ENCODE measurements at regions not wholly inside any gene's neighbourhood (a gene's known extent, or its start where the extent isn't known, plus 50 kb on each side); places are given as distances from the start of the nearest gene placed in this dataset.

GRCh38 chr3:127477396-127477795 is 113.1 kb downstream of the TPRA1 start:
- no peak overlapping the region for H4K8ac ChIP-seq (ENCODE audit: low read depth in 2 of 2, low read length in 2 of 2)
- no peaks in the 10 kb centered on the region for H3K9me3 ChIP-seq (ENCODE audit: control insufficient read depth, insufficient read depth, low read length)
- BruUV-seq (replicated peaks), result no TSS peak
- in situ Hi-C loops (cut with MboI; ENCODE audit: low sequenced_read_pairs), result no loop called here
- H4K20me1 ChIP-seq (ENCODE audit: insufficient read depth, low read length), result no peaks in the 10 kb centered on the region
- H3K23ac ChIP-seq (ENCODE audit: low read depth, low read length), result no peak overlapping the region
- intact Hi-C loops (cut with micrococcal nuclease), result no loop called here
- no peak overlapping the region for H3K56ac ChIP-seq (ENCODE audit: extremely low read depth, insufficient read depth, low read length)
- no peak overlapping the region for H4K5ac ChIP-seq (ENCODE audit: low read depth, low read length)
- ChIA-PET CTCF (no interaction called here), POLR2A (ENCODE audit: unreplicated experiment) (no interaction called here)
- no peak overlapping the region for H3K4ac ChIP-seq (ENCODE audit: low read depth, low read length)
- H3K27me3 ChIP-seq (ENCODE audit: control insufficient read depth, insufficient read depth, low read length), result peaks cover 42% of the 10 kb centered on the region
- H3K14ac ChIP-seq (replicated peaks; ENCODE audit: low read depth, low read length), result no peak overlapping the region
- dilution Hi-C loops (cut with HindIII; ENCODE audit: low sequenced_read_pairs, unreplicated experiment), result no loop called here
- H3K18ac ChIP-seq (ENCODE audit: low read depth, low read length), result no peak overlapping the region
- no peak overlapping the region for H4K91ac ChIP-seq (ENCODE audit: insufficient read depth, low read depth, low read length)
- no peak overlapping the region for H2BK120ac ChIP-seq (ENCODE audit: low read depth, low read length)
- H3K4me2 ChIP-seq (ENCODE audit: low read depth, low read length), result no peak overlapping the region
- ATAC-seq (ENCODE audit: low read depth) (no peak), DNase-seq (no peak)
- no peak overlapping the region for H2BK20ac ChIP-seq (ENCODE audit: low read depth, low read length)
- H3K79me1 ChIP-seq (ENCODE audit: low read depth in 1 of 2, low read length in 2 of 2), result no peaks in the 10 kb centered on the region
- no peak overlapping the region for H2BK5ac ChIP-seq (ENCODE audit: low read depth, low read length, poor library complexity, severe bottlenecking)
- H3K9me1 ChIP-seq (ENCODE audit: insufficient read depth, low read length), result no peaks in the 10 kb centered on the region
- H2AK9ac ChIP-seq (replicated peaks; ENCODE audit: low read depth, low read length, poor library complexity), result no peak overlapping the region
- no peaks in the 10 kb centered on the region for H3K36me3 ChIP-seq (ENCODE audit: control insufficient read depth, insufficient read depth, low read length)
- TF ChIP-seq BHLHE40 (IDR thresholded peaks at IDR 0.05; ENCODE audit: low read depth, low read length) (no peak), MAFK (IDR thresholded peaks at IDR 0.05; ENCODE audit: low read depth, low read length) (no peak), RFX5 (IDR thresholded peaks at IDR 0.05; ENCODE audit: low read depth, low read length) (no peak), MAZ (IDR thresholded peaks at IDR 0.05; ENCODE audit: borderline replicate concordance, low read depth, low read length) (no peak), RCOR1 (IDR thresholded peaks at IDR 0.05; ENCODE audit: insufficient replicate concordance, low read length) (no peak), POLR2A (IDR thresholded peaks at IDR 0.05; ENCODE audit: low read depth, low read length) (no peak), MXI1 (IDR thresholded peaks at IDR 0.05; ENCODE audit: borderline replicate concordance, low read depth, low read length) (no peak), CEBPB (IDR thresholded peaks at IDR 0.05; ENCODE audit: low read depth, low read length) (no peak), CHD1 (IDR thresholded peaks at IDR 0.05; ENCODE audit: low read depth, low read length) (no peak), CTCF (conservative IDR thresholded peaks at IDR 0.05; ENCODE audit: low read depth, low read length) (no peak), RAD21 (IDR thresholded peaks at IDR 0.05; ENCODE audit: low read length) (no peak), NFE2L2 (IDR thresholded peaks at IDR 0.05; ENCODE audit: low read depth, low read length) (no peak), FOS (IDR thresholded peaks at IDR 0.05; ENCODE audit: low read depth, low read length) (no peak), ELK1 (IDR thresholded peaks at IDR 0.05; ENCODE audit: borderline replicate concordance, low read depth, low read length) (no peak), USF2 (IDR thresholded peaks at IDR 0.05; ENCODE audit: low read depth, low read length) (no peak), SMC3 (IDR thresholded peaks at IDR 0.05; ENCODE audit: low read depth, low read length) (no peak)
- H3K9ac ChIP-seq (ENCODE audit: low read depth, low read length), result no peak overlapping the region
- H2BK15ac ChIP-seq (ENCODE audit: low read depth, low read length), result no peak overlapping the region
- no peak overlapping the region for H3K4me3 ChIP-seq (ENCODE audit: insufficient read depth, low read depth, low read length)
- peak overlapping the region; percentile 43 for H2AFZ ChIP-seq (replicated peaks; ENCODE audit: low read length, poor library complexity)
- H2AK5ac ChIP-seq (ENCODE audit: low read depth, low read length), result no peak overlapping the region
- WGBS, 2 experiments (ENCODE audit: extremely low coverage in 2 of 2, insufficient read length in 1 of 2), result 69% methylated on average over 5 of the region's 8 CpGs; no CpG with 5 or more reads in 1 of the 2 experiments
- H3K27ac ChIP-seq (ENCODE audit: insufficient read depth, low read length), result no peak overlapping the region
- H3K4me1 ChIP-seq (ENCODE audit: control insufficient read depth, insufficient read depth, low read length), result no peaks in the 10 kb centered on the region

Measured in IMR-90 (cell line).